Spleen (tissue), 7 donors: ENCODE measurements at regions not wholly inside any gene's neighbourhood (a gene's known extent, or its start where the extent isn't known, plus 50 kb on each side); places are given as distances from the start of the nearest gene placed in this dataset.

ENCODE experiments used
- CTCF ChIP-seq, 11 experiments: fragments of 200-600 bp in 7 of 11; fragments of 450-650 bp in 4 of 11; sonication (generic) in 4 of 11; IDR thresholded peaks in 8 of 11; conservative IDR thresholded peaks in 3 of 11; 1 replicate in 7 of 11; 2 replicates in 4 of 11; pipeline versions ENCODE4 v1.4.0 to v1.8.0; 2016 to 2021; ENCODE audit warnings: antibody characterized with exemption in 11 of 11, inconsistent platforms in 4 of 11, mild to moderate bottlenecking in 1 of 11
- POLR2A ChIP-seq, 3 donors: fragments of 450-650 bp; IDR thresholded peaks; one replicate each; pipeline ENCODE4 v1.5.1; 2017; ENCODE audit warnings: antibody characterized with exemption in 3 of 3, mild to moderate bottlenecking in 1 of 3
- donor health status: DM: no; HTN: no; CAD: no; lungs with moderate emphysema.
- donor health status: DM: no; HTN: no; CAD: no.
- donor health status: DM: no; HTN: no; CAD: no.

GRCh38 chr6:113203715-113204110 is 653.4 kb upstream of the MARCKS start:
- TF ChIP-seq POLR2A (IDR thresholded peaks at IDR 0.05) (no peak), CTCF (IDR thresholded peaks at IDR 0.05 in 8 of 11, conservative IDR thresholded peaks at IDR 0.05 in 3 of 11) (no peak)
